Endothelial cell of umbilical vein (primary cell): ENCODE measurements at regions not wholly inside any gene's neighbourhood (a gene's known extent, or its start where the extent isn't known, plus 50 kb on each side); places are given as distances from the start of the nearest gene placed in this dataset.

Experiments used
- BruUV-seq: library from RNA; stranded (reverse); fragments of 400-500 nt; replicated peaks from 2 replicates; lab custom pipeline; 2021; lab: Mats Ljungman, UMichigan
- CTCF ChIA-PET: fragments of 300-600, 350-600 bp; sonication (Branson Sonifier 250); formaldehyde crosslinking; loops from one replicate; lab custom pipeline; 2021; ENCODE audit warnings: antibody characterized with exemption, inconsistent platforms; lab: Charles Lee
- POLR2A ChIA-PET: fragments of 300-600, 350-600 bp; sonication (Branson Sonifier 250); formaldehyde crosslinking; loops from one replicate; lab custom pipeline; 2021; ENCODE audit warnings: antibody characterized with exemption, inconsistent platforms; lab: Charles Lee
- DNase-seq: peaks from one replicate; pipeline ENCODE4 v3.0.0-alpha.2; 2011; ENCODE audit warnings: low read depth, low spot score
- FAIRE-seq: peaks from 2 replicates; lab custom pipeline; 2011; peaks lifted over from hg19 to GRCh38; lab: Jason Lieb, UNC
- H2AFZ ChIP-seq: 2 replicates; pipeline ENCODE4 v1.6.0; 2012; ENCODE audit warnings: low read depth, low read length, control low read depth, inconsistent platforms
- H3K27ac ChIP-seq: 2 replicates; pipeline ENCODE4 v1.5.1; 2011; ENCODE audit warnings: low read depth, mild to moderate bottlenecking, control low read depth, low read length, moderate library complexity; ENCODE audit not compliant: insufficient read depth
- H3K27me3 ChIP-seq, 2 experiments: 2 replicates each; pipeline versions ENCODE4 v1.6.0 to v1.6.1; 2011; ENCODE audit warnings: low read length in 2 of 2, mixed read lengths in 1 of 2; ENCODE audit not compliant: control insufficient read depth in 2 of 2, insufficient read depth in 2 of 2
- H3K36me3 ChIP-seq, 2 experiments: 2 replicates in 1 of 2; 3 replicates in 1 of 2; pipeline ENCODE4 v1.5.1; 2011; ENCODE audit warnings: low read length in 2 of 2, mild to moderate bottlenecking in 1 of 2, moderate library complexity in 1 of 2; ENCODE audit not compliant: control insufficient read depth in 2 of 2, insufficient read depth in 2 of 2; ENCODE audit errors: extremely low read depth in 1 of 2
- H3K4me1 ChIP-seq: 3 replicates; pipeline ENCODE4 v1.5.1; 2011; ENCODE audit warnings: mild to moderate bottlenecking, low read length; ENCODE audit not compliant: control insufficient read depth, insufficient read depth; ENCODE audit errors: extremely low read depth
- H3K4me2 ChIP-seq: 2 replicates; pipeline ENCODE4 v1.6.1; 2011; ENCODE audit warnings: low read length, control low read depth, mixed read lengths; ENCODE audit not compliant: insufficient read depth
- H3K4me3 ChIP-seq, 3 experiments: fragments of 200-600 bp in 1 of 3; sonication (generic), shearing (Covaris generic) in 1 of 3; replicated peaks in 1 of 3; 2 replicates each; pipeline ENCODE4 v1.5.1; 2011 to 2016; ENCODE audit warnings: control low read depth in 3 of 3, low read length in 3 of 3, mild to moderate bottlenecking in 2 of 3, inconsistent platforms in 1 of 3, low read depth in 1 of 3, moderate library complexity in 1 of 3; ENCODE audit not compliant: insufficient read depth in 1 of 3
- H3K79me2 ChIP-seq: 2 replicates; pipeline ENCODE4 v1.6.0; 2012; ENCODE audit warnings: low read length, inconsistent platforms; ENCODE audit not compliant: control insufficient read depth, insufficient read depth
- H3K9ac ChIP-seq: replicated peaks from 2 replicates; pipeline ENCODE3; 2011; ENCODE audit warnings: low read length, control low read depth; ENCODE audit not compliant: insufficient read depth; ENCODE audit errors: extremely low read depth
- H3K9me1 ChIP-seq: replicated peaks from 3 replicates; pipeline ENCODE4 v1.6.0; 2011; ENCODE audit warnings: mild to moderate bottlenecking, low read length; ENCODE audit not compliant: control insufficient read depth, insufficient read depth; ENCODE audit errors: extremely low read depth
- H3K9me3 ChIP-seq: replicated peaks from 2 replicates; pipeline ENCODE4 v1.5.1; 2012; ENCODE audit warnings: low read length, inconsistent platforms; ENCODE audit not compliant: control insufficient read depth, insufficient read depth
- H4K20me1 ChIP-seq: replicated peaks from 2 replicates; pipeline ENCODE3; 2011; ENCODE audit warnings: mild to moderate bottlenecking, low read length; ENCODE audit not compliant: control insufficient read depth, insufficient read depth; ENCODE audit errors: extremely low read depth
- EZH2 ChIP-seq: IDR thresholded peaks from 2 replicates; pipeline ENCODE4 v1.6.1; 2012; ENCODE audit warnings: borderline replicate concordance, low read depth, mild to moderate bottlenecking, moderate library complexity, low read length, inconsistent platforms; ENCODE audit not compliant: severe bottlenecking
- FOS ChIP-seq: IDR thresholded peaks from 2 replicates; pipeline ENCODE4 v1.6.1; 2011; ENCODE audit warnings: mild to moderate bottlenecking, low read length, moderate library complexity, borderline replicate concordance; ENCODE audit not compliant: insufficient read depth
- GATA2 ChIP-seq: IDR thresholded peaks from 2 replicates; pipeline ENCODE4 v1.7.0; 2011; ENCODE audit warnings: low read depth, mild to moderate bottlenecking, moderate library complexity, mixed read lengths, low read length; ENCODE audit not compliant: insufficient read length, insufficient read depth
- JUN ChIP-seq: IDR thresholded peaks from 2 replicates; pipeline ENCODE4 v1.6.1; 2011; ENCODE audit warnings: borderline replicate concordance, low read depth; ENCODE audit not compliant: insufficient read length, insufficient read depth
- MYC ChIP-seq: IDR thresholded peaks from one replicate; pipeline ENCODE4 v1.6.1; 2011; ENCODE audit warnings: mild to moderate bottlenecking, low read depth, low read length
- POLR2A ChIP-seq: IDR thresholded peaks from 2 replicates; pipeline ENCODE4 v1.6.1; 2012; ENCODE audit warnings: low read depth, mild to moderate bottlenecking, control low read depth, low read length
- POLR2AphosphoS5 ChIP-seq: IDR thresholded peaks from 2 replicates; pipeline ENCODE4 v1.6.1; 2012; ENCODE audit warnings: low read depth, mild to moderate bottlenecking, control low read depth, low read length, moderate library complexity; ENCODE audit not compliant: insufficient read depth
- dilution Hi-C: fragments of 300-500 bp; cut with MboI; formaldehyde crosslinking; loops from one replicate; pipeline ENCODE4 v1.15.0; 2019; ENCODE audit warnings: low sequenced_read_pairs; ENCODE audit not compliant: extremely low pct_ligation_motif_present
- intact Hi-C: fragments of 100-400 bp; cut with micrococcal nuclease; formaldehyde crosslinking; loops from one replicate; pipeline ENCODE4 v1.10.0; 2022
- TF ChIP-seq, protein P1 (sequence below), 2 donors: IDR thresholded peaks; 1 replicate in 1 of 2; 2 replicates in 1 of 2; pipeline ENCODE4 v1.5.1; 2011; ENCODE audit warnings: low read length in 2 of 2, mild to moderate bottlenecking in 2 of 2, moderate library complexity in 2 of 2, control low read depth in 1 of 2, inconsistent platforms in 1 of 2, low read depth in 1 of 2; ENCODE audit not compliant: insufficient read depth in 1 of 2; ENCODE audit errors: extremely low read depth in 1 of 2
- TF ChIP-seq, protein P2 (sequence below): IDR thresholded peaks from 2 replicates; pipeline ENCODE4 v1.6.1; 2011; ENCODE audit not compliant: insufficient read depth, insufficient read length

DNA sequence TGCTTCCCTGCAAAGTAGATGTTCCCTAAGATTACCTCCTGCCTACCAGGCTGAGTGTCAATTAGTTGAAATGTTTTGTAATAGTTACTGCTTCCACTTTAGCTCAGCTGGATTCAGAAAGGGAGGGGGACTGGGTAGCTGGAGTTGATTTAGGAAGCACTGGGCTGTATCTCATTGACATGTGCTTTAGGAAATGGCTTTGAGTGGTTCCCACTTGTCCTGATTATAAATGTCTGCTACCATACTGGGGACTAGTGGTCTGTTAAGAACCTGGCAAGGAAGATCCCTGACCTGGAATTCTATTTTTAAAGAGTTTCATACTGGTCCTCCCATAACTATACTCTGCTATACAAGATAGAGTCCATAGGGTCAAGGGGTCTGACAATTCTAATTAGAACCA, 363.9 kb upstream of the PPP1R2C start:
- no peaks in the 10 kb centered on the region for H3K9me3 ChIP-seq

More for the DNA sequence above, 363.9 kb upstream of the PPP1R2C start:
- no TSS peak for BruUV-seq
- no peaks in the 10 kb centered on the region for H3K79me2 ChIP-seq
- no peak overlapping the region for H2AFZ ChIP-seq
- H3K4me1 ChIP-seq: no peaks in the 10 kb centered on the region
- H3K9me1 ChIP-seq: no peaks in the 10 kb centered on the region
- H4K20me1 ChIP-seq: no peaks in the 10 kb centered on the region
- dilution Hi-C loops (no loop called here), intact Hi-C loops (no loop called here)
- ChIA-PET CTCF (no interaction called here), POLR2A (no interaction called here)
- H3K4me2 ChIP-seq: no peak overlapping the region
- FAIRE-seq: no peak
- no peak overlapping the region for H3K9ac ChIP-seq
- TF ChIP-seq, protein P1, sequence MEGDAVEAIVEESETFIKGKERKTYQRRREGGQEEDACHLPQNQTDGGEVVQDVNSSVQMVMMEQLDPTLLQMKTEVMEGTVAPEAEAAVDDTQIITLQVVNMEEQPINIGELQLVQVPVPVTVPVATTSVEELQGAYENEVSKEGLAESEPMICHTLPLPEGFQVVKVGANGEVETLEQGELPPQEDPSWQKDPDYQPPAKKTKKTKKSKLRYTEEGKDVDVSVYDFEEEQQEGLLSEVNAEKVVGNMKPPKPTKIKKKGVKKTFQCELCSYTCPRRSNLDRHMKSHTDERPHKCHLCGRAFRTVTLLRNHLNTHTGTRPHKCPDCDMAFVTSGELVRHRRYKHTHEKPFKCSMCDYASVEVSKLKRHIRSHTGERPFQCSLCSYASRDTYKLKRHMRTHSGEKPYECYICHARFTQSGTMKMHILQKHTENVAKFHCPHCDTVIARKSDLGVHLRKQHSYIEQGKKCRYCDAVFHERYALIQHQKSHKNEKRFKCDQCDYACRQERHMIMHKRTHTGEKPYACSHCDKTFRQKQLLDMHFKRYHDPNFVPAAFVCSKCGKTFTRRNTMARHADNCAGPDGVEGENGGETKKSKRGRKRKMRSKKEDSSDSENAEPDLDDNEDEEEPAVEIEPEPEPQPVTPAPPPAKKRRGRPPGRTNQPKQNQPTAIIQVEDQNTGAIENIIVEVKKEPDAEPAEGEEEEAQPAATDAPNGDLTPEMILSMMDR (IDR thresholded peaks at IDR 0.05; ENCODE audit: extremely low read depth in 1 of 2, insufficient read depth in 1 of 2, low read depth in 1 of 2, low read length in 2 of 2): no peak
- TF ChIP-seq JUN (no peak), POLR2A (no peak), FOS (no peak), MYC (no peak), POLR2AphosphoS5 (no peak), GATA2 (no peak), EZH2 (no peak)
- TF ChIP-seq, protein P2, sequence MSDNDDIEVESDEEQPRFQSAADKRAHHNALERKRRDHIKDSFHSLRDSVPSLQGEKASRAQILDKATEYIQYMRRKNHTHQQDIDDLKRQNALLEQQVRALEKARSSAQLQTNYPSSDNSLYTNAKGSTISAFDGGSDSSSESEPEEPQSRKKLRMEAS: no peak
- no peak overlapping the region for H3K27ac ChIP-seq
- H3K36me3 ChIP-seq: no peaks in the 10 kb centered on the region
- H3K27me3 ChIP-seq: no peaks in the 10 kb centered on the region
- DNase-seq: no peak
- no peak overlapping the region for H3K4me3 ChIP-seq
